ENCODE measurements at regions not wholly inside any gene's neighbourhood (a gene's known extent, or its start where the extent isn't known, plus 50 kb on each side); places are given as distances from the start of the nearest gene placed in this dataset.

DNA sequence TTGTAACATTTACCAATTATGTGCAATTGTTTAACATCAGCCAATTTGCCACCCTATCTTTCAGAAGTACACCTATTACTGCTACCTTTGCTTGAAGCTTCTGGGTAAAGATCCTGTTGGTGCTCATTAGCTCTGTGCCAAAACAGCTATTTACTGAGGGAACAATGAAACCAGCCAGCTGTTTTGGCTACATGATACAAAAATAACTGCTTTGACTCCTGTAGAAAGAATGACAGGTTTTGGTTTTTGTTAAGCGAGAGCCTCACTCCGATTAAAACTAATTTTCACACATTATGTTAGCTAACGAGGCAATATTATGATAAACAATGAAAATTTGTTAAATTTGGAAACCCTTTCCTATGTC is 907.0 kb downstream of the EPHA4 start:
- TF ChIP-seq, protein P1, sequence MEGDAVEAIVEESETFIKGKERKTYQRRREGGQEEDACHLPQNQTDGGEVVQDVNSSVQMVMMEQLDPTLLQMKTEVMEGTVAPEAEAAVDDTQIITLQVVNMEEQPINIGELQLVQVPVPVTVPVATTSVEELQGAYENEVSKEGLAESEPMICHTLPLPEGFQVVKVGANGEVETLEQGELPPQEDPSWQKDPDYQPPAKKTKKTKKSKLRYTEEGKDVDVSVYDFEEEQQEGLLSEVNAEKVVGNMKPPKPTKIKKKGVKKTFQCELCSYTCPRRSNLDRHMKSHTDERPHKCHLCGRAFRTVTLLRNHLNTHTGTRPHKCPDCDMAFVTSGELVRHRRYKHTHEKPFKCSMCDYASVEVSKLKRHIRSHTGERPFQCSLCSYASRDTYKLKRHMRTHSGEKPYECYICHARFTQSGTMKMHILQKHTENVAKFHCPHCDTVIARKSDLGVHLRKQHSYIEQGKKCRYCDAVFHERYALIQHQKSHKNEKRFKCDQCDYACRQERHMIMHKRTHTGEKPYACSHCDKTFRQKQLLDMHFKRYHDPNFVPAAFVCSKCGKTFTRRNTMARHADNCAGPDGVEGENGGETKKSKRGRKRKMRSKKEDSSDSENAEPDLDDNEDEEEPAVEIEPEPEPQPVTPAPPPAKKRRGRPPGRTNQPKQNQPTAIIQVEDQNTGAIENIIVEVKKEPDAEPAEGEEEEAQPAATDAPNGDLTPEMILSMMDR (IDR thresholded peaks at IDR 0.05), result no peak
- no peak for TF ChIP-seq POLR2A (IDR thresholded peaks at IDR 0.05)

Data from thyroid gland (tissue), 4 donors.